SKM-1 treated with dmso at 0.1 percent for 144 hours (cell line): ENCODE measurements at regions not wholly inside any gene's neighbourhood (a gene's known extent, or its start where the extent isn't known, plus 50 kb on each side); places are given as distances from the start of the nearest gene placed in this dataset.

Source experiments
- DNase-seq: peaks from one replicate; lab custom pipeline; 2025; ENCODE audit not compliant: unreplicated experiment; lab: John Stamatoyannopoulos, UW

DNA sequence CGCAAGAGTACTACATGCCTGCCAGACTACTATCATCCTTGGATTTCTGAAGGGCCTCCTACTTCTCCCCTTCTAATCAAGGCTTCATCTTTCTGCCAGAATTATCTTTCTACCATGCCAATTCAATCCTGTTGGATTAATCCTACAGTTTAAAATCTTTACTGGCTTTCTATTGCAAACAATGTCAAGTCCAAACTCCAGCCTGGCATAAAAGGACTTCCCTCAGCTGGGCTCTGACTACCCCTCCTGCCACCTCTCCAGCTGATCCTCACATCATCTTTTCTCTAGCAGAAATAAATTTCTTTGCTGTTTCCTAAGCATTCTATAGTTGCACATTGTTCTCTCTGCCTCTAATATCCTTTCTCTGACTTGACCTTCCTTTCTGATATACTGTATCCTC is 119.7 kb upstream of the RAD23B start:
- DNase-seq = no peak

DNA sequence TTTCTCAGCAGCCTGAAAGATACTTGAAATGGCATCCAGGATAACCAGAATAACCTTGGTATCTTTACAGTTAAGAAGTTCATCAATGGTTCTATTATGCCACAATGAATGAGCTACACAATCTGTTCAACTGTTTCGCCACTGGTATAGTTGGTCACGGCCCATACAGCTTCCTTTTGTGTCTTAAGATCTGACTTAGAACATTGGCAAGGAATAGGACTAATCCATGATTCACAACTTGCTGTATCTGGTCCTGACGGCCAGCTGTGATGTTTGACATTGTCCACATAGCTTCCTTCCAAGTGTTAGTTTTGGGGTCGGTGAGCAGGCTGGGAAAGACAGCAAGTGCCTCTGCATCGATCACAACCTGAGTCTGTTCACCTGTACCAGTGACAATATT is 113.3 kb upstream of the RAD23B start:
- no peak for DNase-seq

DNA sequence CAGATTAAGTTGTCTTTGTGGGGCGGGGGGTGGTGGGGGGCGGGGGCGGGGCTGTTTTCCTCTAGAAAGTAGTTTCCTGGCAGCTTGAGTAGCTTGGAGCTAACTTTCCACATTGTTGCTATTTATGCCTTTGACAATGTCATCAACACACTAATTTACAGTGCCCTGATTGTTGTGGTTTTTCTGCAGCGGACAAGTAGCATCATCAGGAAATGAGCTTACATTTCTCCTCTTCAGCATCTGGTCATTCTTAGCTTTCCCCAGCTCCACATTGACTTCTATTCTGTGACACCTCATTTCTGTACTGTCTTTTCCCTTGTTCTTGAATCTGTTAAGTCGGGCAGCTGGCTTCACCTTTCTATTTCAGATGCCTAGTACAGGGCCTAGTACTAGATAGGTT is 112.3 kb upstream of the RAD23B start:
- DNase-seq = no peak

DNA sequence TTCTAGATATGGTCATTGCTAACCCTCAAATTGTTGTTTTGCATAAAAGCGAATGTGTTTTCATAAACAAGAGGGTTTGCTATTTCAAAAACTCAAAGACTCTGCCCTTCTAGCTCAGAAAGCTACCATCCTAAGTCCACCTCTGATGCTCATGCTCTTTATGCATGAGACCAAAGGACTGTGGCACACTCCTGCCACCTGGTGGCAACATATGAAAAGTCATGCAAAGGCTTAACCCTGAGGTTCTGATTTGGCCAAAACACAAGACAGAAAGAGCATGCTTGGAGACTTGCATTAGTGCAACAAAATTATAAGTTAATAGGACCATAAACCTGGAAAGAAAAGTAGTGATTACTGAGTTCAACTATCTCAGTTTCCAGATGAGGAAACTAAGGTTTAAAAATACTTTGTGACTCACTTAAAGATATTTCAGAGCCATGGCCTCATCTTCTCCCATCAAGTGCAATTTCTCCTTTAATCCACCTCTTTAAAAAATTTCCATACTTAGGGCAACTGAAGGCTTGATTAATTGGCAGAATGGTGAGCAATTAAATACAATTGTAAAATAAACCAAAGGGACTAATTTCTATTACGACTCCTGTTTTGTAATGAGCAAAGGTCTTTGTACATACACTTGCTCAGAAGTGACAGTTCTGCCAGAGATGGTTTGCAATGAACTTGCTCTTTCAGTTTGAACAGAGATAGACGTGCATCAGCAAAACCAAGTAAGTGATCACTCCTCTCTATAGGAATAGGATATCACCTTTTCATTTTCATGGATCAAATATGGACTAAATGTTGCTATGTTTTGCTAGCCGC is 110.7 kb upstream of the RAD23B start:
- peak; percentile 16 for DNase-seq

DNA sequence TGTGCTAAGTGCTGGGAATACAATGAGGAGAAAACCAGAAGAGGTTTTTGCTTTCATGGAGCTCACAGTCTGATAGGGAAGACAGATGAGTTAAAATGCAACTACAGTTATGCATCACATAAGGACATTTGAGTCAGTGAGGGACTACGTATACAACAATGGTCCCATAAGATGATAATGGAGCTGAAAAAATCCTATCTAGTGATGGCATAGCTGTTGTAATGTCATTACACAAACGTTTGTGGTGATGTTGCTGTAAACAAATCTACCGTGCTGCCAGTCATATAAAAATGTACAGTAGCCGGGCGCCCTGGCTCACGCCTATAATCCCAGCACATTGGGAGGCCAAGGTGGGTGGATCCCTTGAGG is 110.1 kb upstream of the RAD23B start:
- DNase-seq = no peak

DNA sequence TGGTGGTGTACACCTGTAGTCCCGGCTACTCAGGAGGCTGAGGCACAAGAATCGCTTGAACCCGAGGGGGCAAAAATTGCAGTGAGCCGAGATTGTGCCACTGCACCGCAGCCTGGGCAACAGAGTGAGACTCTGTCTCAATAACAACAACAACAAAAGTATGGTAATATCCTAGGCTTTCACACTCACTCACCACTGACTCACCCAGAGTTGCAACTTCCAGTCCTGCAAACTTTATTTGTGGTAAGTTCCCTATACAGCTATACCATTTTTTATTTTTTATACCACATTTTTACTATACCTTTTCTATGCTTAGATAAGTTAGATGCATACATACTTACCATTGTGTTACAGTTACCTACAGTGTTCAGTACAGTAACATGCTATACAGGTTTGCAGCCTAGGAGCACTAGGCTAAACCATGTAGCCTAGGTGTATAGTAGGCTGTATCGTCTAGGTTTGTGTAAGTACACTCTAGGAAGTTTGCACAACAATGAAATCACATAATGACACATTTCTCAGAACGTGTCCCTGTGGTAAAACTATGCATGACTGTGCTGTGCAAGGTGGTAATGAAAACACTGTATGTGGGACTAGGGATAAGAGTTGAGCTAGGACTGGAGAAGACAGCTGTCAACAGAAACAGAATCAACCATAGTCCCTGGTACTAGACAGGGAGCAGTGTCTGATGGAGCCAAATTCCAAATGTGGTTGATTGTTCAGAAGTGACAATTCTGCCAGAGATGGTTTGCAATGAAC is 109.5 kb upstream of the RAD23B start:
- no peak for DNase-seq

DNA sequence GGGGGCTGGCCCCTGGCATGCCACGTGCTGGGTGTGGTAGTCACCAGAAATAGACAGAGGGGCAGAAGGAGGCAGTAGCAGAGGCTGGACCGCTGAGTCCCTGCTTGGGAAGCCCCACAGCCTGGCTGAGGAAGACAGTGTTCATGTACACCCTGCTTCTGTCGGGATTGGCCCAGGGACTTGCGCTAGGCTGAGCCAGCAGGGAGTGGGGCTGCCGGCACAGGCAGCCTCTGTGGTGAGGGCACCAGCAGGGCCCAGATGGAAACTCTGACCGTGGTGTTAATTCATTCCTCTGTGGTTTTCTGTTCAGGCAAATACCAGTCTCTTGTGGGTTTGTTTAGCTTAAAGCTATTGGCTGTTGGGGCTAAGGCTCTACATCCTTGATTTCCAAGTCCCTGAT is 108.6 kb upstream of the RAD23B start:
- DNase-seq = no peak

DNA sequence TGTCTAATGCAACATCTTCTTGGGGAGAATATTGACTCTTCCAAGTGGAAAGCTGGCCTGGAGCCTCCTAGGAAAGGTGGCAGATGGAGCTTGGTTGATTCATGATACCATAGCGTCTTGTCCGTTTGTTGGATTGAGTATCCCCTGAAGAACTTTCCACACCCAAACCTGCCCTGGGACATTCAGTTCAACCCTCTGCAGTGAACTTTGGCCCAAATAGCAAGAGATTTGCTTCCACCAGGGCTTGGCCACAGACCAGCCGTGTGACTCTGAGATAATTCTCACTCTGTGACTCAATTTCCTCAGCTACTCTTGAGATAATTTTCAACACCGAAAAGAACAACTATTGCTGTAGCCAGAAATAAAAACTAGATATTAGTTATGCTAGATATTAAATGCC is 108.0 kb upstream of the RAD23B start:
- no peak for DNase-seq

DNA sequence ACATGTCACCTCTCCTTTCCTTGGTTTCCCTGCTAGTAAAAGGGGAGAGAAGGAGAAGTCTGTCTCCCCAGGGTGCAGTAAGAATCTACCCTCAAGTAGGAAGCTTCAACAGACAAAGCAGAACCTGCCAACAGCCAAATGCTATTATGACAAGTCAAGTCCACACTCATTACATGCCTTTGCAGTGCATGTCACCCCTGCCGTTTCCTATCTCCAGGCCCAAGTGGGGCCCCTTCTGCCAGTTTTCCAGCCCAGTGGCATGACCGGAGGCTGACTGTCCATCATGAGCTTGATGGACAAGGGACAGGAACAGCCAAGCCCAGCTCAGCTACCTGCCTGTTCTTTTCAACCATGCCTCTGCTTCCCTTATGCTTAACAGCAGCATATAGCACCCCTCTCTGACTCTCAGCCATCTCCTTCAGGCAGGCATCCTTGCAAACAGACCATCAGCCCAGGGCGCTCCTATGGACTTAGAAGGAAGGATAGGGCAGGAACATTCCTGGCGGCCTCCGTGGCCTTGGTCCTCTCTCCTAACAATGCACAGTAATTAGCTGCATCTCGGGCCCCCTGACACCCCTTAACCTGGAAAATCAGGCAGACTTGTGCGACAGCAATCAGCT is 107.2 kb upstream of the RAD23B start:
- DNase-seq = no peak

DNA sequence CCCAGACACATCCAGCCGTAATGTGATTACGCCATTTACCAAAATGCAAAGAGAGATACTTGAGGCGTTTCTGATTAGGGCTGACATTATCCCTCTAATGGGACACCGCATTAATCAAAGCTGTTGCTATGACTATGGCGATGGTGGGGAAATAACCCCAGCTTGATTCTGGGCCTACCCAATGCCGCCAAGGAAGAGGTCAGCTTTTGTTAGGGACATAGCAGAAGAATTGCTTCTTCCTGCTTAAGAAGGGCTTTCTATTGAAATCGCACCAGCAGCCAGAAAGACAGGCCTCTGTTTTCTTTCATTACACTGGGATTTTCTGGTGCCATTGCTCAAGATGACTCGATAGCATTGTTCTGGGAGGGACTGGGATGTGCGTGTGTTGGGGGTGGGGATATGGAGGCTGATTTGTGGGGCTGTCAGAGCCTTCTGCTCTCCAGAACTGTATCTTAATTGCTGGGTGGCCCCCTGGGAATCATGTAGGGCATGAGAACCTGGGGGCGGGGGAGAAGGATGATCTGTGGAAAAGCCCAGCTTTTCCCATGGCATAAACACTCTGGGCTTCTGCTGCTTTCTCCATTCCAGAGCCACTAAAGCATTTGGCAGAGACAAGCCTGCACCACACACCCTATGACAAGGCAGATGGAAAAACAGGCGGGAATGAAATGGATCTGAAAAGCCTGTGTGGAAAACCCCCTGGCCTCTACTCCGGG is 106.5 kb upstream of the RAD23B start:
- no peak for DNase-seq

DNA sequence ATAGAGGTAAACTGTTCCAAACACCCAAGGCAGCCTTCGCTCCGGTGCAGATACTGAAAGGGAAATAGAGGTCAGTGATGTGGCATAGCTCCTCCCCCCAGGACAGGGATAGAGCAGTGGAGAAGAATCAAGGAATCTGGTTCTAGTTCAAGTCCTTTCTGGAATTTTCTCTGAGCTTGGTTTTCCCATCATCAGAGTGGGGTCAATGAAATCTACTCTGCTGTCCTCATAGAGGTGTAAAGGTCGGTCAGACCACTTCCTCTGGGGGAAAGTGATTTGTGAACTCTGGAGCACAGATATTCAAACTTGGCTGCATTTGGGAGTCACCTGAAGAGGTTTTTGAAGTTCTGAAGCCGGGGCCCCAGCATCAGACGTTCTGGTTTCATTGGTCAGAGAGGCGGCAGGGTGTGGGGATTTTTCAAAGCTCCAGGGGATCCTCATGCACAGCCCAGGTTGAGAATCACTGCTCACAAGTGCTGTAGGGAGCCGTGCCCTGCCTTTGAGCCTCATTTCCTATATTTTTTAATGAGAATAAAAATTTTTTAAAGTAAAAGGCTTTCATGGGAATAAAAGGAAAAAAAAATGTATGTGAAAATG is 105.7 kb upstream of the RAD23B start:
- no peak for DNase-seq

DNA sequence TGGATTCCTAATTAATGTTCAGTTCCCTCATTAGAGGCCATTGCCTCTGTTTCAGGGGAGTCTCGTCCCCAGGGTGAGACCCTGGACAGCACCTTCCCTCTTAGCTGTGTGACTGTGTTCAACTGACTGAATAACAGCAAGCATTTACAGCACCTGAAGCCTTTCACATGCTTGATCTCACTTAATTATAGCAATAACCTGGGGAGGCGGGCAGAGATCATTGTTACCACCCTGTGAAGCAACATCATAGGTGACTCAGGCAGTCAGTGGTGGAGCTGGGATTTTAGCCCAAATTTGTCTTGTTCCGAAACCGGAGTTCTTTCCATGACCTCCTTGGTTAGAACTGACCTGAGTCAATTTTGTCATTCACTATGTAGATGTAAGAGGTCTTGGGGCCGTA is 105.2 kb upstream of the RAD23B start:
- no peak for DNase-seq

DNA sequence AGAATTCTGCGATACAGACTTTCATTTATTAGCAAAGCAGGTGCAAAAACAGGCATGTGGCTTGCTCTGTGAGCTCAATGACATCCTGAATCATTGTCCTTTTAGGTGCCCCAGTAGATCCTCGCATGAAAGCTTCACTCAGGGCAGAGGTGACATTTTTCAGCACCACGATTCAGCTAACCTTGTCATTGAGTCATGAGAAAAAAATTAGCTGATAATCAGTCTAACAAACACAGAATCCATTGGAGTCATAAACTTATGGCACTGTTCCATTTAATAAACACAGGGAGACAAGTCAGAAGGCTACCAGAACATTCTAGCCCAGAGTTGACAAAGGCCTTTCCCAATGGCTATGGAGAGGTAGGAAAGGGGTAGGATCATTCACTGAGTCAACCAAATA is 104.8 kb upstream of the RAD23B start:
- no peak for DNase-seq

DNA sequence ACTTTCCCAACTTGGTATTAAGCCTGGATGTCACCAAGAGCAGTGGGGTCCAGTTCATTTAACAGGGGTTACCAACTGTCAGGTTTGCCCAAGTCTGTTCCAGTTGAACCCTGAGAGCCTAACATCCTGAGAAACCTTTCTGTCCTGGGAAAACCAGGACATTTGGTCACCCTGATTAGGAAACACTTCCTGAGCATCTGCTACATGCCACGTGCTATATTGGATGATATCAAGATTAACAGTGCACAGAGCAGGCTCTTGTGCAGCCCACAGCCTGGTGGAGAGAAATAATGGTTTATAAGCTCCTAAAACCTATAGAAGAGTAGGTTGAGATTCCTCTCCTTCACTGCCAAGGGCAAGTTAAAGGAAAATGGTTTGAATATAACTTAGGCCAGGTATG is 102.9 kb upstream of the RAD23B start:
- no peak for DNase-seq

DNA sequence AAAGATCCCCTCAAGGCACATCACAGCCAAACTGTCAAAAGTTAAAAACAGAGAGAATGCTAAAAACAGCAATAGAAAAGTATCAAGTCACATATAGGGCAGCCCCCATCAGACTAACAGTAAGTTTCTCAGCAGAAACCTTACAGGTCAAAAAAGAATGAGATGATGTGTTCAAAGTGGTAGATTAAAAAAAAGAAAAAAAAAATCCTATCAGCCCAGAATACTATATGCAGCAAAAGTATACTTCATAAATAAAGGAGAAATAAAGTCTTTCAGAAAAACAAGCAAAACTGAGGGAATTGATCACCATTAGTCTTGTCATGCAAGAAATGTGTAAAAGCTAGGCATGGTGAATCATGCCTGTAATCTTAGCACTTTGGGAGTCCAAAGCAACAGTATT is 99.9 kb upstream of the RAD23B start:
- DNase-seq = no peak

DNA sequence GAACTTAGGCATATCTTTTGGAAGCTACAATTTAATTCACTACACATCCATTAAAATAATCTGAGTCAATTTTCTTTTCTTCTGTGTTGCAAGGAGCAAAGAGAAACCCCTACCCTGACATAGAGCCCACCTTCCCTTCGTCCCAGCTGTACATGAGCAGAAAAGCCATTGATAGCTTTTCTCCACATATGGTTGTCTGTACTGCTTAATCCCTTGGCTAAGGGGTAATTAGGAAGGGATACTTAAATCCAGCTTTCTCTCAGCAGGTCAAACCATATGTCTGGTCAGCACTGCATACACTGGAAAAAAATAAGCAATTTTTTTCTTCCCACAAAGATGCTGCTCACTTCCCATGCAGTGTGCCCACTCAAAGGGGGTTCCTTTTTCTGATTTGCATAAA is 94.7 kb upstream of the RAD23B start:
- no peak for DNase-seq

DNA sequence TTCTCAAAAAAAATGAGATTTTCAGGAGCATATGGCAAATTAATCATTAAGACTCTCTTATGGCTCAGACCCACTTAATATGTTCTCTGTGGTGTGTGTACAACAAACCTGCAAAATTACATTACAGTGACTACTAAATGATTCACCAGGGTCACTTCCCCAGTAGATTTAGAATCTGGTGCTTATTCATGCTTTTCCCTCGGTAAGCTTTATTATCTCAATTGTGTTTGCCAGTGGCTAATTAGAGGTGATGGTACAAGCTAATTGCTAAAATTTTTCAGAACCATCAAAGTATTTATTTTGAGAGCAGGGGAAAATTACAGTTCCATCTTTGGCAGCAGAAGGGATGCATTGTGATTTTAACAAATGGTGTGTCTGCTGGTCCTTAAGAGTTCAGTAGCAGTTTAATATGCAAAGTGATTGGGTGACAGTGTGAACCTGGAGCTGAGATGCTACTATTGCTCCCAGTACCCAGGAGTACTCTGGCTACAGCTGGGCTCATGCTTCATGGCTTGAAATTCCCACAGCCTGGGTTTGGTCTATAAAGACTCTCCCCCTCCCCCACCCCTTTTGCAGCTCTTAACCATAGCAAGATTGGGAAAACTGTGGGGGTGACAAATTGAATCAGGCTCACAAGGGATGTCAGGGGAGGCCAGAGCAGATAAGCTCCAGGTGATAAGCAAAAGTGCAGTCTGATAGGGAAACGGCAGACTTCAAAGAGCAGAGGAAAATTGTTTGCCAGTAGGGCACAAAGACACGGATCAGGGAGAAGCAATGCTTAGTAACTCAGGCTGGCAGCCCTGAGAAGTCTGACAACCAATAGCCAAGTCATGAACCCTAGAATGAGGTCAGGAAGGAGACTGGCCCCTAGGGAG is 92.8 kb upstream of the RAD23B start:
- no peak for DNase-seq

DNA sequence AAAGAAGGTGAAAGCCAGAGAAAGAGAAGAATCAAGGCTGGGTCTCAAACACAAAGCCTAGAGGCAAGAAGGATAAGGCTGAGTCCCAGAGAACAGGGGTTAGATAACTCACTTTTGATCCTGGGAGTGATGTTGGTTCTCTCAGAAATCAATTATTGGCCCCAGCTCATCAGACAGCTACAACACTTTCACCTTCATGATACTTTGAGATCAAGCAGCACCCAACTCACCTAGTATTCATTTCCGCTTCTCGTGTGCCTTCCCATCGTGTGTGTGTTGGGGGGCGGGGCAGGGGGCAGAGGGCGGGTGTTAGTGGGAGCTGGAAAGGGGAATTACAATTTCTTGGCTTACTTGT is 92.2 kb upstream of the RAD23B start:
- no peak for DNase-seq

DNA sequence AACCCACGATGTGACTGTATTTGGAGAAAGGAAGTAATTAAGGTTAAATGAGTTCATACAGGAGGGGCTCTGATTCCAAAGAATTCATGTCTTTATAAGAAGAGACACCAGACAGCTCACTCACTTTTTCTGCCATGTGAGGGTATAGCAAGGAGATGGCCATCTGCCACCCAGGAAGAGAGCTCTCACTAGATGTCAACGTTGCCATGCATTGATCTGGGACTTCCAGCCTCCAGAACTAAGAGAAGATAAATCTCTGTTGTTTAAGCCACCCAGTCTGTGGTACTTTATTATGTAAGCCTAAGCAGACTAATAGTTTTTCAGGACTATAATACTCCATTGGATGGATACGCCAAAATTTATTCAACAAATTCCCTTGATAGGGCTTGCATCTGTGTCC is 89.8 kb upstream of the RAD23B start:
- no peak for DNase-seq

DNA sequence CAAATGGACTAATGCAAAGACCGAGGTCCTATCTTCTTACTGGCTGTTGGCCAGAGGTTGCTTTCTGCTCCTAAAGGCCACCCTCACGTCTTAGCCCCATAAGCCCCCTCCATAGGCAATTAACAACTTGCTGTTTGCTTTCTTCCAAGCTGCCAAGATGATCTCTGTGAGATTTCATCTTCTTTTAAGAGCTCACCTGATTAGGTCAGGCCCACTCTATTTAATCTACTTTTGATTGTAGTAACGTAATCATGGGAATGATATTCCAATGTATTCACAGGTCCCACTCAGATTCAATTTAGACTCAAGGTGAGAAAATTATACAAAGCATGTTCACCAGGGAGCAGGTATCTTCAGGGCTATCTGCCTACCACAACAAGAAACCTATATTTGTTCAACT is 84.4 kb upstream of the RAD23B start:
- DNase-seq = no peak
